ENCODE measurements at regions not wholly inside any gene's neighbourhood (a gene's known extent, or its start where the extent isn't known, plus 50 kb on each side); places are given as distances from the start of the nearest gene placed in this dataset.
A peak's percentile ranks its signal among the peaks of the same experiment; 100 is the strongest.

GRCh38 chr18:59960272-59960671 lies 60.5 kb downstream of the PMAIP1 start:
- no peak for TF ChIP-seq CTCF (IDR thresholded peaks at IDR 0.05; ENCODE audit: low read depth, low read length)
- DNase-seq (ENCODE audit: low read depth, low spot score), result no peak
- no peak overlapping the region for H3K4me3 ChIP-seq (ENCODE audit: low read depth, low read length)
- in situ Hi-C loops (cut with HindIII; ENCODE audit: low sequenced_read_pairs), result no loop called here

- no peak for TF ChIP-seq CTCF (IDR thresholded peaks at IDR 0.05; ENCODE audit: low read depth, low read length)
- in situ Hi-C loops (cut with HindIII; ENCODE audit: low sequenced_read_pairs), result no loop called here
- H3K4me3 ChIP-seq (ENCODE audit: low read depth, low read length), result no peak overlapping the region
- no peak for DNase-seq (ENCODE audit: low read depth, low spot score)
Observed at GRCh38 chr18:59959606-59960005, 59.8 kb downstream of the PMAIP1 start.

GRCh38 chr18:59959073-59959472 lies 59.3 kb downstream of the PMAIP1 start:
- in situ Hi-C loops (cut with HindIII; ENCODE audit: low sequenced_read_pairs), result no loop called here
- DNase-seq (ENCODE audit: low read depth, low spot score), result no peak
- no peak overlapping the region for H3K4me3 ChIP-seq (ENCODE audit: low read depth, low read length)
- TF ChIP-seq CTCF (IDR thresholded peaks at IDR 0.05; ENCODE audit: low read depth, low read length), result no peak

- DNase-seq (ENCODE audit: low read depth, low spot score), result peak; percentile 68
- no peak for TF ChIP-seq CTCF (IDR thresholded peaks at IDR 0.05; ENCODE audit: low read depth, low read length)
- in situ Hi-C loops (cut with HindIII; ENCODE audit: low sequenced_read_pairs), result no loop called here
- H3K4me3 ChIP-seq (ENCODE audit: low read depth, low read length), result no peak overlapping the region
Observed at GRCh38 chr18:59957957-59958356, 58.2 kb downstream of the PMAIP1 start.

- H3K4me3 ChIP-seq (ENCODE audit: low read depth, low read length), result no peak overlapping the region
- in situ Hi-C loops (cut with HindIII; ENCODE audit: low sequenced_read_pairs), result no loop called here
- no peak for TF ChIP-seq CTCF (IDR thresholded peaks at IDR 0.05; ENCODE audit: low read depth, low read length)
- peak; percentile 74 for DNase-seq (ENCODE audit: low read depth, low spot score)
Observed at GRCh38 chr18:59954755-59955156, 55.0 kb downstream of the PMAIP1 start.

GRCh38 chr18:59954241-59954640 lies 54.4 kb downstream of the PMAIP1 start:
- TF ChIP-seq CTCF (IDR thresholded peaks at IDR 0.05; ENCODE audit: low read depth, low read length), result no peak
- peak; percentile 11 for DNase-seq (ENCODE audit: low read depth, low spot score)
- in situ Hi-C loops (cut with HindIII; ENCODE audit: low sequenced_read_pairs), result no loop called here
- H3K4me3 ChIP-seq (ENCODE audit: low read depth, low read length), result no peak overlapping the region
